Ishikawa (cell line): ENCODE measurements at regions not wholly inside any gene's neighbourhood (a gene's known extent, or its start where the extent isn't known, plus 50 kb on each side); places are given as distances from the start of the nearest gene placed in this dataset.

Experiments used
- CEBPB ChIP-seq: IDR thresholded peaks from 2 replicates; pipeline ENCODE4 v1.6.1; 2012
- CREB1 ChIP-seq: IDR thresholded peaks from 2 replicates; pipeline ENCODE4 v1.6.1; 2012; ENCODE audit warnings: low read depth
- EGR1 ChIP-seq: IDR thresholded peaks from 2 replicates; pipeline ENCODE4 v1.6.1; 2012
- EP300 ChIP-seq: IDR thresholded peaks from 2 replicates; pipeline ENCODE4 v1.6.1; 2012; ENCODE audit warnings: borderline replicate concordance
- FOXM1 ChIP-seq: IDR thresholded peaks from 2 replicates; pipeline ENCODE4 v1.6.1; 2012; ENCODE audit warnings: low read depth, borderline replicate concordance
- NFIC ChIP-seq: IDR thresholded peaks from 2 replicates; pipeline ENCODE4 v1.6.1; 2012
- RAD21 ChIP-seq: IDR thresholded peaks from 2 replicates; pipeline ENCODE4 v1.6.1; 2012; ENCODE audit warnings: low read depth
- TAF1 ChIP-seq: IDR thresholded peaks from 2 replicates; pipeline ENCODE4 v1.6.1; 2012; ENCODE audit warnings: low read depth, mild to moderate bottlenecking
- TCF12 ChIP-seq: IDR thresholded peaks from 2 replicates; pipeline ENCODE4 v1.6.1; 2012; ENCODE audit warnings: low read depth
- TEAD4 ChIP-seq: IDR thresholded peaks from 2 replicates; pipeline ENCODE4 v1.6.1; 2012
- YY1 ChIP-seq: IDR thresholded peaks from 2 replicates; pipeline ENCODE4 v1.6.1; 2012; ENCODE audit warnings: low read depth
- ZBTB7A ChIP-seq: IDR thresholded peaks from 2 replicates; pipeline ENCODE4 v1.6.1; 2012; ENCODE audit warnings: low read depth
- TF ChIP-seq, protein P1 (sequence below): IDR thresholded peaks from 2 replicates; pipeline ENCODE4 v1.6.1; 2012
- TF ChIP-seq, protein P2 (sequence below): IDR thresholded peaks from 2 replicates; pipeline ENCODE4 v1.6.1; 2012
- TF ChIP-seq, protein P3 (sequence below): IDR thresholded peaks from 2 replicates; pipeline ENCODE4 v1.6.1; 2012; ENCODE audit warnings: low read depth, mild to moderate bottlenecking

DNA sequence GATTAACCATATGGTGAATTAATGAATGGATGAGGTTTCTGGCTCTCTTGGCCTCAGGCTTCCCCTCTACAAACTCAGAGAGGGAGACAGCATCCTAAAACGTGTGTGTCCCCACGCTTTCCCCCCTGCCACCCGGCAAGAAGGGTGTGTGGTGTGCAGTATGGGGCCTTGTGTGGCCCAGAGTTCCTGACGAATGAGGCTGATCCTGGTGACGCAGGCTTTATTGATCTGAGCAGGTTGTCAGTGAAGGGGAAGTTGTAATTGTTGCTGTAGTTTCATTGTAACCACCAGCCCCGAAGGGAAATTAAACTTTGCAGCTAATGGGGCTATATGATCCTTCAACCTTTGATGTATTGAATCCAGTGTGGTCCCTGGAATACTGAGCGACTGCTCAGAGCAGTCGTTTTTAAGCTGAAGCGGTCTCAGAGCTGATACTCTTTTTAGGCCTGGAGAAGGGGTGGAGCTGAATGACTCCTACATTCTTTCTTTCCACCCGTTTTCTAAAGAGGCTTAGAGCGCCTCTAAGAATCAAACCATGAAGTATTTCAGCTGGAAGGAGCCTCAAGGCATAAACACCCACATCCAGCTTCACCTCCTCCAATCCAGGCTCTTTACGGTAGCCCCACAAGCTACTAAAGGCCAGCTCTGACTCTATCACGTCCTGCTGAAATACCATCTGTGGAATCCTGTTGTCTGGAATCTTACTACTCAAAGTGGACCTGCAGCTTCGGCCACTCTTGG, 284.7 kb downstream of the MIAT start:
- TF ChIP-seq RAD21 (no peak), TCF12 (no peak), CEBPB (no peak), EP300 (no peak), TEAD4 (no peak), NFIC (no peak)
- TF ChIP-seq, protein P1, sequence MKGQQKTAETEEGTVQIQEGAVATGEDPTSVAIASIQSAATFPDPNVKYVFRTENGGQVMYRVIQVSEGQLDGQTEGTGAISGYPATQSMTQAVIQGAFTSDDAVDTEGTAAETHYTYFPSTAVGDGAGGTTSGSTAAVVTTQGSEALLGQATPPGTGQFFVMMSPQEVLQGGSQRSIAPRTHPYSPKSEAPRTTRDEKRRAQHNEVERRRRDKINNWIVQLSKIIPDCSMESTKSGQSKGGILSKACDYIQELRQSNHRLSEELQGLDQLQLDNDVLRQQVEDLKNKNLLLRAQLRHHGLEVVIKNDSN = no peak

DNA sequence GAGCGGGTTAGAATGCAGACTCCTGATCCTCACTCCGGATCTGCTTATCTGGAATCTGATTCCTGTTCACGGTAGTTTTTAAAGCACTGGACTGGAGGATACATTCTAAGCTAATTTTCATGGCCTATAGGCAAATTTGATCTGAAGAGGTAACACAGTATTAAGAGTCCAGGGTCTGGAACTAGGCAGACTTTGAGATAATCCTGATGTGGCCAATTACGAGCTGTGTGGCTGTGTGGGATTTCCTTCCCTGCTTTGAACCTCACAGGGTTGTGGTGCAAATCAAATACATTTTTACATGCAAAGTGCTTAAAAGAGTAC, 285.2 kb downstream of the MIAT start:
- TF ChIP-seq TAF1 (no peak), FOXM1 (no peak), EP300 (no peak), ZBTB7A (no peak), CEBPB (no peak), YY1 (no peak), NFIC (no peak), EGR1 (no peak), CREB1 (no peak), TEAD4 (no peak), TCF12 (no peak), RAD21 (no peak)
- TF ChIP-seq, protein P1 = no peak
- TF ChIP-seq, protein P2, sequence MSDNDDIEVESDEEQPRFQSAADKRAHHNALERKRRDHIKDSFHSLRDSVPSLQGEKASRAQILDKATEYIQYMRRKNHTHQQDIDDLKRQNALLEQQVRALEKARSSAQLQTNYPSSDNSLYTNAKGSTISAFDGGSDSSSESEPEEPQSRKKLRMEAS = no peak
- TF ChIP-seq, protein P3, sequence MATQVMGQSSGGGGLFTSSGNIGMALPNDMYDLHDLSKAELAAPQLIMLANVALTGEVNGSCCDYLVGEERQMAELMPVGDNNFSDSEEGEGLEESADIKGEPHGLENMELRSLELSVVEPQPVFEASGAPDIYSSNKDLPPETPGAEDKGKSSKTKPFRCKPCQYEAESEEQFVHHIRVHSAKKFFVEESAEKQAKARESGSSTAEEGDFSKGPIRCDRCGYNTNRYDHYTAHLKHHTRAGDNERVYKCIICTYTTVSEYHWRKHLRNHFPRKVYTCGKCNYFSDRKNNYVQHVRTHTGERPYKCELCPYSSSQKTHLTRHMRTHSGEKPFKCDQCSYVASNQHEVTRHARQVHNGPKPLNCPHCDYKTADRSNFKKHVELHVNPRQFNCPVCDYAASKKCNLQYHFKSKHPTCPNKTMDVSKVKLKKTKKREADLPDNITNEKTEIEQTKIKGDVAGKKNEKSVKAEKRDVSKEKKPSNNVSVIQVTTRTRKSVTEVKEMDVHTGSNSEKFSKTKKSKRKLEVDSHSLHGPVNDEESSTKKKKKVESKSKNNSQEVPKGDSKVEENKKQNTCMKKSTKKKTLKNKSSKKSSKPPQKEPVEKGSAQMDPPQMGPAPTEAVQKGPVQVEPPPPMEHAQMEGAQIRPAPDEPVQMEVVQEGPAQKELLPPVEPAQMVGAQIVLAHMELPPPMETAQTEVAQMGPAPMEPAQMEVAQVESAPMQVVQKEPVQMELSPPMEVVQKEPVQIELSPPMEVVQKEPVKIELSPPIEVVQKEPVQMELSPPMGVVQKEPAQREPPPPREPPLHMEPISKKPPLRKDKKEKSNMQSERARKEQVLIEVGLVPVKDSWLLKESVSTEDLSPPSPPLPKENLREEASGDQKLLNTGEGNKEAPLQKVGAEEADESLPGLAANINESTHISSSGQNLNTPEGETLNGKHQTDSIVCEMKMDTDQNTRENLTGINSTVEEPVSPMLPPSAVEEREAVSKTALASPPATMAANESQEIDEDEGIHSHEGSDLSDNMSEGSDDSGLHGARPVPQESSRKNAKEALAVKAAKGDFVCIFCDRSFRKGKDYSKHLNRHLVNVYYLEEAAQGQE = no peak

DNA sequence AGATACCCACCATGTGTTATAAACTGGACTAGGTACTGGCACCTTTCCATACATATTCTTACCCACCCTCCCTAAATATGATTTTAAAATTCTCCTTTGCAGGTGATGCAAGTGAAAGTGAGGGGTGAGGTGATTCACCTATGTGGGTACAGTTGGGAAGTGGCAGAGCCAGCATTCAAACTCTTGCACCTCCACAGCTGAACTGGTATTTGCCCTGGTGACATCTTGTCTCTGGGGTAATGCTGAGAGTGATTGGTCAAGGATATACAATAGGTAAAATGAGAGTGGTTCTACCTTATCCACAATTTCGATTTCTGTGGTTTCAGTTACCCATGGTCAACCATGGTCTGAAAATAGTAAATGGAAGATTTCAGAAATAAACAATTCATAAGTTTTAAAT, 288.2 kb downstream of the MIAT start:
- TF ChIP-seq, protein P1 = no peak
- TF ChIP-seq, protein P2 = no peak
- TF ChIP-seq TCF12 (no peak), ZBTB7A (no peak), YY1 (no peak), CEBPB (no peak), FOXM1 (no peak), TEAD4 (no peak), TAF1 (no peak)
- TF ChIP-seq, protein P3 = no peak

DNA sequence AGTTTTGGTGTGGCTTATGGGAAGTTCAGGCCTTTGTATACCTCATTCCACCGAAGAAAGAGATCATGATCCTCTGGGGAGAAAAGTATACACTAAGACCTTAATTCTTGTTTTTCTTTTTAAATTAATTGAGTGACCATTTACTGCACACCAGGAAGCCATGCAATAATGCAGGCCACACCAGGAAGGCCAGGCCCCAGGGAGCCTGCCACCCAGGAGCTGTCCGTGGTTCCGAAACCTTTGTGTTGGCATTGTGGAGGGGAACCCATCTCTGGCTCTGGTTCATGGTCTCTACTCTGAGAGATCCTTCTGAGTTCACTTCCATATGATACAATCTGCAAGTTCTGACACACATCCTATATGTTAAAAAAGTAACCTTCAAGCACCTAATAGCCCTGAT, 291.8 kb downstream of the MIAT start:
- TF ChIP-seq CREB1 (no peak), FOXM1 (no peak), TEAD4 (no peak), TAF1 (no peak), EP300 (no peak)
- TF ChIP-seq, protein P1 = no peak
- TF ChIP-seq, protein P3 = peak; percentile 92
